ENCODE measurements at regions not wholly inside any gene's neighbourhood (a gene's known extent, or its start where the extent isn't known, plus 50 kb on each side); places are given as distances from the start of the nearest gene placed in this dataset.

DNA sequence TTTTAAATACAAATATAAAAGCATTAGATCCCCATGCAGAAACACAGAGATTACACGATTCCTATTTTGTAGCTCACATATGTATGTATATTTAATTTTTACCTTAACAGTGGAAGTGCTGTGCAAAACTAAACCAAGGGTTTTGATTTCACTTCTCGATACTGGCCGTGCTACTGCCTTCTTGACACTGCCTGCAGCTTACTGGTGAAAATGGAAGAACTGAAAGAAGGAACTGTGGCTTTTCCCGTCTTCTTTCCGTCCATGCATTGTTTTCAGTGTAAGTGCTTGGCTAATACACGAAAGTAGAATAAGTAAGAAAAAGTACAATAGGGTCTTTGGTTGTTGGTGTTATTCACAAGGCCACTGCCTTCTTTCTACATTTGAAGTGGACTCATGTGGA is 129.5 kb downstream of the NDUFA10 start:
- CTCF ChIA-PET = interaction anchor here (0.6 kb wide), 1 partner anchor 152 kb away, joined by 3 read pairs; no protein-coding TSS in a partner anchor
- TF ChIP-seq ZNF19 (tag by site-specific recombination; IDR thresholded peaks at IDR 0.05; ENCODE audit: low read depth) = no peak
- no peak for TF ChIP-seq ZNF792 (tag by site-specific recombination; IDR thresholded peaks at IDR 0.05)
- TF ChIP-seq ZNF747 (tag by site-specific recombination; IDR thresholded peaks at IDR 0.05) = no peak
- no peak for TF ChIP-seq ZNF211 (tag by site-specific recombination; IDR thresholded peaks at IDR 0.05; ENCODE audit: low read depth)
- TF ChIP-seq SALL2 (tag by site-specific recombination; IDR thresholded peaks at IDR 0.05; ENCODE audit: borderline replicate concordance) = no peak
- TF ChIP-seq ZFP69B (tag by site-specific recombination; IDR thresholded peaks at IDR 0.05) = no peak
- TF ChIP-seq RBAK (tag by site-specific recombination; IDR thresholded peaks at IDR 0.05) = no peak
- TF ChIP-seq PRDM4 (tag by site-specific recombination; IDR thresholded peaks at IDR 0.05) = no peak
- TF ChIP-seq ZNF362 (tag by site-specific recombination; IDR thresholded peaks at IDR 0.05) = no peak

DNA sequence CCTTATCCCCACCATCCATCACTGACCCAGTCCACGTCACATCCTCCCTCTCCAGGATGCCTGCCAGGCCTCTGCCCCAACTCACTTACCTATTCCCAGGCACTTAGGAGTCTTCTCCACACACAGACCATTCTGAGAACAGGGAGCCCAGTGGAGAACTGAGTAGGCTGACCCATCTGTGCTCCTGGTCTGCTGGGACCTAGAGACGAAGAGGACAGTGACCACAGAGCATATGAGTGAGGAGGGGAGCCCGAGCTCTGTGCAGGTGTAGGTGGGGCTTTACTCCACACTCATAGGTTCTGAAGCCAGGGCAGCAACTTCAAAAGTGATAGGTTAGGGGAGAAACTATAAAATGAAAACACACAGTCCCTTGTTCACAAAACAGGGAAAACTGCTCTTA is 130.0 kb downstream of the NDUFA10 start:
- no peaks in the 10 kb centered on the region for H3K4me1 ChIP-seq (ENCODE audit: control insufficient read depth, insufficient read depth, low read length)
- ChIA-PET POLR2A (no interaction called here), CTCF (interaction anchor here (0.6 kb wide), 1 partner anchor 152 kb away, joined by 3 read pairs; no protein-coding TSS in a partner anchor)
- no peak for TF ChIP-seq MYNN (tag by site-specific recombination; IDR thresholded peaks at IDR 0.05; ENCODE audit: borderline replicate concordance)
- TF ChIP-seq RBAK (tag by site-specific recombination; IDR thresholded peaks at IDR 0.05) = no peak
- TF ChIP-seq ZNF221 (tag by site-specific recombination; IDR thresholded peaks at IDR 0.05; ENCODE audit: borderline replicate concordance) = no peak
- TF ChIP-seq ZNF626 (tag by site-specific recombination; IDR thresholded peaks at IDR 0.05) = no peak
- TF ChIP-seq ZNF16 (tag by site-specific recombination; IDR thresholded peaks at IDR 0.05; ENCODE audit: low read depth) = no peak
- no peak for TF ChIP-seq GLIS1 (tag by site-specific recombination; IDR thresholded peaks at IDR 0.05)
- TF ChIP-seq ZNF184 (tag by site-specific recombination; IDR thresholded peaks at IDR 0.05) = no peak
- TF ChIP-seq SCRT2 (tag by site-specific recombination; IDR thresholded peaks at IDR 0.05) = no peak
- TF ChIP-seq ZBTB17 (tag by site-specific recombination; IDR thresholded peaks at IDR 0.05) = no peak
- no peak for TF ChIP-seq ZNF792 (tag by site-specific recombination; IDR thresholded peaks at IDR 0.05)
- TF ChIP-seq ZNF785 (tag by site-specific recombination; IDR thresholded peaks at IDR 0.05) = no peak
- no peaks in the 10 kb centered on the region for H3K36me3 ChIP-seq (ENCODE audit: control insufficient read depth in 2 of 2, insufficient read depth in 1 of 2, low read length in 2 of 2)
- H3K27ac ChIP-seq (ENCODE audit: extremely low read depth, low read depth, low read length) = no peak overlapping the region
- no peaks in the 10 kb centered on the region for H3K9me3 ChIP-seq (ENCODE audit: control insufficient read depth, insufficient read depth, low read depth, low read length)
- H3K4me3 ChIP-seq (ENCODE audit: low read depth, low read length) = no peak overlapping the region

More for the DNA sequence above, 129.5 kb downstream of the NDUFA10 start:
- POLR2A ChIA-PET = no interaction called here
- Histone ChIP-seq H3K4me3 (ENCODE audit: low read depth, low read length) (no peak overlapping the region), H3K36me3 (ENCODE audit: control insufficient read depth in 2 of 2, insufficient read depth in 1 of 2, low read length in 2 of 2) (no peaks in the 10 kb centered on the region), H3K27ac (ENCODE audit: extremely low read depth, low read depth, low read length) (no peak overlapping the region), H3K9me3 (ENCODE audit: control insufficient read depth, insufficient read depth, low read depth, low read length) (no peaks in the 10 kb centered on the region), H3K4me1 (ENCODE audit: control insufficient read depth, insufficient read depth, low read length) (no peaks in the 10 kb centered on the region)

DNA sequence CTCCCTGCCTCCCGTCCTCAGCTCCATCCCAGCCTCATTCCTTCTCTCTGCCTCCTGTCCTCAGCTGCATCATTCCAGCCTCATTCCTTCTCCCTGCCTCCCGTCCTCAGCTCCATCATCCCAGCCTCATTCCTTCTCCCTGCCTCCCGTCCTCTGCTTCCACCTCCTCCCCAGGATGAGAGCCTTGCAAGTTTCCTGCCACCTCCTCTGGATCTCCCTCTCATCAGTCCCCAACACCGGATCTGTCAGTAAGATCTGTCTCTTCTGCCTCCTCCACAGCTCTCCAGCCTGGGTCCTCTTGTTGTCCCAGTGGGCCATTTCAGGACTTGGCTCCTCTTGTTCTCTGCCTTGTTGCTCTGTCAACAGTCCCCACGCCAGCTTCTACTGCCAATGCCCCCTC is 130.9 kb downstream of the NDUFA10 start:
- Histone ChIP-seq H3K27ac (ENCODE audit: extremely low read depth, low read depth, low read length) (no peak overlapping the region), H3K4me1 (ENCODE audit: control insufficient read depth, insufficient read depth, low read length) (no peaks in the 10 kb centered on the region), H3K4me3 (ENCODE audit: low read depth, low read length) (no peak overlapping the region), H3K9me3 (ENCODE audit: control insufficient read depth, insufficient read depth, low read depth, low read length) (no peaks in the 10 kb centered on the region), H3K36me3 (ENCODE audit: control insufficient read depth in 2 of 2, insufficient read depth in 1 of 2, low read length in 2 of 2) (no peaks in the 10 kb centered on the region)
- CTCF ChIA-PET = interaction anchor here (0.7 kb wide), 2 partner anchors 15 to 69 kb away, joined by 3 read pairs; no protein-coding TSS in a partner anchor
- POLR2A ChIA-PET = no interaction called here
- TF ChIP-seq SCRT2 (tag by site-specific recombination; IDR thresholded peaks at IDR 0.05) (no peak), ZNF398 (tag by site-specific recombination; IDR thresholded peaks at IDR 0.05) (no peak), INSM2 (tag by site-specific recombination; IDR thresholded peaks at IDR 0.05) (no peak), ZNF530 (tag by site-specific recombination; IDR thresholded peaks at IDR 0.05; ENCODE audit: low read depth) (no peak), SALL2 (tag by site-specific recombination; IDR thresholded peaks at IDR 0.05; ENCODE audit: borderline replicate concordance) (no peak), ZNF423 (tag by site-specific recombination; IDR thresholded peaks at IDR 0.05) (no peak), ZNF18 (tag by site-specific recombination; IDR thresholded peaks at IDR 0.05) (no peak), KLF8 (tag by site-specific recombination; IDR thresholded peaks at IDR 0.05) (no peak)

Data from HEK293 (cell line).